Bronchial epithelial cell (primary cell): ENCODE measurements at regions not wholly inside any gene's neighbourhood (a gene's known extent, or its start where the extent isn't known, plus 50 kb on each side); places are given as distances from the start of the nearest gene placed in this dataset.

Experiments
- DNase-seq: peaks from one replicate; pipeline ENCODE4 v3.0.0-alpha.2; 2010; ENCODE audit warnings: low read depth
- FAIRE-seq: peaks from 2 replicates; lab custom pipeline; 2011; peaks lifted over from hg19 to GRCh38; lab: Jason Lieb, UNC
- H3K27me3 ChIP-seq: 2 replicates; pipeline ENCODE4 v1.5.1; 2011; ENCODE audit warnings: low read length; ENCODE audit not compliant: control insufficient read depth, insufficient read depth
- H3K36me3 ChIP-seq: 2 replicates; pipeline ENCODE4 v1.5.1; 2011; ENCODE audit warnings: low read length; ENCODE audit not compliant: control insufficient read depth, insufficient read depth
- H3K4me3 ChIP-seq: 2 replicates; pipeline ENCODE4 v1.5.1; 2011; ENCODE audit warnings: mild to moderate bottlenecking, low read depth, low read length, control low read depth
- TF ChIP-seq, protein P1 (sequence below): IDR thresholded peaks from 2 replicates; pipeline ENCODE4 v1.5.1; 2011; ENCODE audit warnings: mild to moderate bottlenecking, moderate library complexity, low read length, control low read depth, inconsistent platforms; ENCODE audit not compliant: insufficient read depth, severe bottlenecking

DNA sequence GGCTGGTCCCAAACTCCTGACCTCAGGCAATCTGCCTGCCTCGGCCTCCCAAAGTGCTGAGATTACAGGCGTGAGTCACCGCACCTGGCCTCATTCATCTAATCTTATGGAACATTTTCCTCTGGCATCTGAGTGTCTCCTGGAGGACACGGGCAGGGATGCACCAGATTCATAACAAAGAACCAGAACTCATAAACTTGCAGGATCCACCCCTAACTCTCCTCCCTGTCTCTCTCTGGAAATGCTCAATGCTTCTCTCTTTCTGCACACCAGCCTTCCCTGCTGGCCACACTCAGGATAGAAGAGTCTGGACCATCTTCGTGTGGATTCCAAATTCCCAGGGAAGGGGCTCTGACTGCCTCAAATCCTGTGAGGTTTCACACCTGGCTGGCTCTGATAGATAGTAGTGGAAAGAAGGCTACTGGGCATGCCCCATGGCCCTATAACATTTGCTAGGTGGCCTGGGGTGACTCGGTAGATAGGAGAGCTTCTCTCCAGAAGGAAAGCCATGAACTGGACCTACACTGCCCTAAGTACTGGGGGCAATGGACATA is 483.2 kb upstream of the GYPC start:
- no peaks in the 10 kb centered on the region for H3K36me3 ChIP-seq
- no peak overlapping the region for H3K4me3 ChIP-seq
- TF ChIP-seq, protein P1, sequence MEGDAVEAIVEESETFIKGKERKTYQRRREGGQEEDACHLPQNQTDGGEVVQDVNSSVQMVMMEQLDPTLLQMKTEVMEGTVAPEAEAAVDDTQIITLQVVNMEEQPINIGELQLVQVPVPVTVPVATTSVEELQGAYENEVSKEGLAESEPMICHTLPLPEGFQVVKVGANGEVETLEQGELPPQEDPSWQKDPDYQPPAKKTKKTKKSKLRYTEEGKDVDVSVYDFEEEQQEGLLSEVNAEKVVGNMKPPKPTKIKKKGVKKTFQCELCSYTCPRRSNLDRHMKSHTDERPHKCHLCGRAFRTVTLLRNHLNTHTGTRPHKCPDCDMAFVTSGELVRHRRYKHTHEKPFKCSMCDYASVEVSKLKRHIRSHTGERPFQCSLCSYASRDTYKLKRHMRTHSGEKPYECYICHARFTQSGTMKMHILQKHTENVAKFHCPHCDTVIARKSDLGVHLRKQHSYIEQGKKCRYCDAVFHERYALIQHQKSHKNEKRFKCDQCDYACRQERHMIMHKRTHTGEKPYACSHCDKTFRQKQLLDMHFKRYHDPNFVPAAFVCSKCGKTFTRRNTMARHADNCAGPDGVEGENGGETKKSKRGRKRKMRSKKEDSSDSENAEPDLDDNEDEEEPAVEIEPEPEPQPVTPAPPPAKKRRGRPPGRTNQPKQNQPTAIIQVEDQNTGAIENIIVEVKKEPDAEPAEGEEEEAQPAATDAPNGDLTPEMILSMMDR, result no peak
- DNase-seq (no peak), FAIRE-seq (no peak)
- no peaks in the 10 kb centered on the region for H3K27me3 ChIP-seq

GRCh38 chr2:126175222-126175621 is 480.7 kb upstream of the GYPC start:
- no peaks in the 10 kb centered on the region for H3K36me3 ChIP-seq
- H3K27me3 ChIP-seq, result no peaks in the 10 kb centered on the region
- FAIRE-seq (no peak), DNase-seq (no peak)
- TF ChIP-seq, protein P1, result no peak
- H3K4me3 ChIP-seq, result no peak overlapping the region

DNA sequence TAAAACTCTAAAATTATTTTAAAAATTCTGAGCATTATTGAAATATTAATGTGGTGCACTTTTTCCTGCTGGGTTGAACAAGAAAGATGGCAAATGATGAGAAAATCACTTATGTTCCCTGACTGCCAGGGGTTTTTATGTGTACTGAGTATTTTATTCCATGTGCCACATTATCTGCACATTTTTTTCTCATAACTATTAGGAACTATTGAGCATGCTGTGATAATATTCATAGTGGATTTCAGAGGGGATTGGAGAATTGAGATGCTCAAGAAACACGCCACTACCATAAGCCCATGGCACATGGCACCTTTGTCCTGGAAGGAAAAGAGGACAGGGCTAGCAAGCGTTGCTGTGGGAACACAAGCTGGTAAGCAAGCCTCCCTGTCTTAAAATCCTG is 478.5 kb upstream of the GYPC start:
- TF ChIP-seq, protein P1, result no peak
- H3K36me3 ChIP-seq, result no peaks in the 10 kb centered on the region
- FAIRE-seq (no peak), DNase-seq (no peak)
- no peak overlapping the region for H3K4me3 ChIP-seq
- no peaks in the 10 kb centered on the region for H3K27me3 ChIP-seq

GRCh38 chr2:126187668-126188067 is 468.3 kb upstream of the GYPC start:
- no peak overlapping the region for H3K4me3 ChIP-seq
- TF ChIP-seq, protein P1, result no peak
- DNase-seq (no peak), FAIRE-seq (no peak)
- no peaks in the 10 kb centered on the region for H3K27me3 ChIP-seq
- H3K36me3 ChIP-seq, result no peaks in the 10 kb centered on the region

- H3K27me3 ChIP-seq, result no peaks in the 10 kb centered on the region
Observed at GRCh38 chr2:126189527-126189926, 466.4 kb upstream of the GYPC start.

More at GRCh38 chr2:126189527-126189926, 466.4 kb upstream of the GYPC start:
- H3K4me3 ChIP-seq, result no peak overlapping the region
- no peaks in the 10 kb centered on the region for H3K36me3 ChIP-seq
- TF ChIP-seq, protein P1, result no peak
- DNase-seq (no peak), FAIRE-seq (no peak)
